ENCODE measurements at regions not wholly inside any gene's neighbourhood (a gene's known extent, or its start where the extent isn't known, plus 50 kb on each side); places are given as distances from the start of the nearest gene placed in this dataset.

DNA sequence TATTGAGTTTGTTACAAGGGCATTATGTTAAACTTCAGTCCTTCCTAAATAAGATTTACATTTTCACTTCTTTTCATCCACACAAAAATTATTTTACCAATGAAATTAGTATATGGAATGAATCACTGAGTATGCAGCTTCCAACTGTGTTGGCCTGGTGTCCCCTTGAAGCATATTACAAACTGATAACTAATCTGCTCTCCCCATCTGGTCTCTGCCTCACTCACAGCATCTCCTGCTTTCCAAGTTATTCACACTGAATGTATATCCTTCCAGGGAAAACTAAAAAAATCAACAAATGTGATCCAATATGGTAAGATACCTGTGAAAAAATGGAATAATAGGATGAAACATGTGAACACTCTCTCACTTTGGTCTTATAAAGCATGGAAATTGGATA is 90.0 kb upstream of the NYAP2 start:
- no peak for DNase-seq (ENCODE audit: low spot score)
- Histone ChIP-seq H3K4me2 (no peak overlapping the region), H3K27me3 (no peaks in the 10 kb centered on the region), H2AFZ (replicated peaks) (no peak overlapping the region), H4K20me1 (ENCODE audit: low read depth) (no peaks in the 10 kb centered on the region), H3K9me3 (ENCODE audit: low read depth) (no peaks in the 10 kb centered on the region), H3K9ac (no peak overlapping the region), H3K27ac (no peak overlapping the region), H3K4me3 (no peak overlapping the region), H3K79me2 (ENCODE audit: low read depth) (no peaks in the 10 kb centered on the region), H3K4me1 (no peaks in the 10 kb centered on the region), H3F3A (ENCODE audit: low read depth) (no peaks in the 10 kb centered on the region), H3K36me3 (no peaks in the 10 kb centered on the region)
- Mint-ChIP-seq H3K36me3 (no peaks in the 10 kb centered on the region), H3K27ac (no peak overlapping the region), H3K27me3 (ENCODE audit: insufficient read depth, low read depth) (no peaks in the 10 kb centered on the region), H3K9me3 (no peaks in the 10 kb centered on the region), H3K4me3 (no peak overlapping the region), H3K4me1 (no peaks in the 10 kb centered on the region)
- TF ChIP-seq, protein P1, sequence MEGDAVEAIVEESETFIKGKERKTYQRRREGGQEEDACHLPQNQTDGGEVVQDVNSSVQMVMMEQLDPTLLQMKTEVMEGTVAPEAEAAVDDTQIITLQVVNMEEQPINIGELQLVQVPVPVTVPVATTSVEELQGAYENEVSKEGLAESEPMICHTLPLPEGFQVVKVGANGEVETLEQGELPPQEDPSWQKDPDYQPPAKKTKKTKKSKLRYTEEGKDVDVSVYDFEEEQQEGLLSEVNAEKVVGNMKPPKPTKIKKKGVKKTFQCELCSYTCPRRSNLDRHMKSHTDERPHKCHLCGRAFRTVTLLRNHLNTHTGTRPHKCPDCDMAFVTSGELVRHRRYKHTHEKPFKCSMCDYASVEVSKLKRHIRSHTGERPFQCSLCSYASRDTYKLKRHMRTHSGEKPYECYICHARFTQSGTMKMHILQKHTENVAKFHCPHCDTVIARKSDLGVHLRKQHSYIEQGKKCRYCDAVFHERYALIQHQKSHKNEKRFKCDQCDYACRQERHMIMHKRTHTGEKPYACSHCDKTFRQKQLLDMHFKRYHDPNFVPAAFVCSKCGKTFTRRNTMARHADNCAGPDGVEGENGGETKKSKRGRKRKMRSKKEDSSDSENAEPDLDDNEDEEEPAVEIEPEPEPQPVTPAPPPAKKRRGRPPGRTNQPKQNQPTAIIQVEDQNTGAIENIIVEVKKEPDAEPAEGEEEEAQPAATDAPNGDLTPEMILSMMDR (IDR thresholded peaks at IDR 0.05): no peak
- TF ChIP-seq EZH2 (IDR thresholded peaks at IDR 0.05) (no peak), EZH2phosphoT487 (IDR thresholded peaks at IDR 0.05) (no peak)

GRCh38 chr2:225296951-225297350 is 102.6 kb upstream of the NYAP2 start:
- Histone ChIP-seq H3K27ac (no peak overlapping the region), H3K9ac (no peak overlapping the region), H3K9me3 (ENCODE audit: low read depth) (no peaks in the 10 kb centered on the region), H4K20me1 (ENCODE audit: low read depth) (no peaks in the 10 kb centered on the region), H3F3A (ENCODE audit: low read depth) (no peaks in the 10 kb centered on the region), H3K4me1 (no peaks in the 10 kb centered on the region), H3K4me3 (no peak overlapping the region), H2AFZ (replicated peaks) (no peak overlapping the region), H3K27me3 (no peaks in the 10 kb centered on the region), H3K36me3 (no peaks in the 10 kb centered on the region), H3K79me2 (ENCODE audit: low read depth) (no peaks in the 10 kb centered on the region), H3K4me2 (no peak overlapping the region)
- no peak overlapping the region for H3K4me3 Mint-ChIP-seq
- H3K36me3 Mint-ChIP-seq: no peaks in the 10 kb centered on the region
- no peak for DNase-seq (ENCODE audit: low spot score)
- no peaks in the 10 kb centered on the region for H3K4me1 Mint-ChIP-seq
- H3K9me3 Mint-ChIP-seq: peaks cover 7% of the 10 kb centered on the region
- no peaks in the 10 kb centered on the region for H3K27me3 Mint-ChIP-seq (ENCODE audit: insufficient read depth, low read depth)
- no peak overlapping the region for H3K27ac Mint-ChIP-seq
- TF ChIP-seq EZH2phosphoT487 (IDR thresholded peaks at IDR 0.05): no peak
- TF ChIP-seq, protein P1 (IDR thresholded peaks at IDR 0.05): no peak
- no peak for TF ChIP-seq EZH2 (IDR thresholded peaks at IDR 0.05)

GRCh38 chr2:225295102-225295501 is 104.4 kb upstream of the NYAP2 start:
- no peaks in the 10 kb centered on the region for H3K4me1 ChIP-seq
- H3K27ac ChIP-seq: no peak overlapping the region
- H3K4me3 ChIP-seq: no peak overlapping the region
- H3K27ac Mint-ChIP-seq: no peak overlapping the region
- H2AFZ ChIP-seq (replicated peaks): no peak overlapping the region
- H4K20me1 ChIP-seq (ENCODE audit: low read depth): no peaks in the 10 kb centered on the region
- H3K27me3 ChIP-seq: no peaks in the 10 kb centered on the region
- H3K36me3 ChIP-seq: no peaks in the 10 kb centered on the region
- no peaks in the 10 kb centered on the region for H3F3A ChIP-seq (ENCODE audit: low read depth)
- H3K9ac ChIP-seq: no peak overlapping the region
- H3K79me2 ChIP-seq (ENCODE audit: low read depth): no peaks in the 10 kb centered on the region
- no peak overlapping the region for H3K4me3 Mint-ChIP-seq
- peaks cover 2% of the 10 kb centered on the region for H3K27me3 Mint-ChIP-seq (ENCODE audit: insufficient read depth, low read depth)
- H3K4me1 Mint-ChIP-seq: no peaks in the 10 kb centered on the region
- H3K36me3 Mint-ChIP-seq: no peaks in the 10 kb centered on the region
- H3K9me3 ChIP-seq (ENCODE audit: low read depth): no peaks in the 10 kb centered on the region
- no peak for TF ChIP-seq EZH2phosphoT487 (IDR thresholded peaks at IDR 0.05)
- TF ChIP-seq, protein P1 (IDR thresholded peaks at IDR 0.05): no peak
- H3K9me3 Mint-ChIP-seq: no peaks in the 10 kb centered on the region
- no peak overlapping the region for H3K4me2 ChIP-seq
- no peak for DNase-seq (ENCODE audit: low spot score)

DNA sequence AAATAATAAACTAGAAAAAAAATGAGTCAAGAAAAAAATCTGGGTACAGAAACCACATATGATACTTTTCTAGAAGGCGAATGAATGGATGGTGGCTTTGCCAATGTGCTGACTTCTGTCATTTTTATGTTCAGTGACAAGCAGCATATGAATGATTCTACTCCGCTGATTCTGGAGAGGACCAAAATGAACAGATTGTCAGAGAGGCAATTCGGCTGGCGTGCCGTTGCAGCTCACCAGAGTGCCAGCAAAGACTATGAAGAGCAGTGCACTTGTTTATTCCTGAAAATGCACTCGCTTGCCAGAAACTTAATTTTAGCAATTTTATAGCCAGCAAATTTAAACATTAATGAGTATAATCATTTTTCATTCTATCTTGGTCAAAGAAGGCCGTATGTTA is 105.9 kb upstream of the NYAP2 start:
- no peaks in the 10 kb centered on the region for H3K4me1 ChIP-seq
- TF ChIP-seq EZH2 (IDR thresholded peaks at IDR 0.05): no peak
- TF ChIP-seq EZH2phosphoT487 (IDR thresholded peaks at IDR 0.05): no peak
- TF ChIP-seq, protein P1 (IDR thresholded peaks at IDR 0.05): no peak
- no peaks in the 10 kb centered on the region for H3F3A ChIP-seq (ENCODE audit: low read depth)
- Mint-ChIP-seq H3K4me3 (no peak overlapping the region), H3K27ac (no peak overlapping the region), H3K36me3 (no peaks in the 10 kb centered on the region), H3K4me1 (no peaks in the 10 kb centered on the region), H3K27me3 (ENCODE audit: insufficient read depth, low read depth) (peaks cover 2% of the 10 kb centered on the region), H3K9me3 (no peaks in the 10 kb centered on the region)
- H4K20me1 ChIP-seq (ENCODE audit: low read depth): no peaks in the 10 kb centered on the region
- H3K4me3 ChIP-seq: no peak overlapping the region
- no peak for DNase-seq (ENCODE audit: low spot score)
- no peaks in the 10 kb centered on the region for H3K79me2 ChIP-seq (ENCODE audit: low read depth)
- no peak overlapping the region for H3K4me2 ChIP-seq
- no peaks in the 10 kb centered on the region for H3K9me3 ChIP-seq (ENCODE audit: low read depth)
- H3K27ac ChIP-seq: no peak overlapping the region
- H3K36me3 ChIP-seq: no peaks in the 10 kb centered on the region
- no peak overlapping the region for H3K9ac ChIP-seq
- H2AFZ ChIP-seq (replicated peaks): no peak overlapping the region
- no peaks in the 10 kb centered on the region for H3K27me3 ChIP-seq
